GM12878 (cell line): ENCODE measurements at regions not wholly inside any gene's neighbourhood (a gene's known extent, or its start where the extent isn't known, plus 50 kb on each side); places are given as distances from the start of the nearest gene placed in this dataset.

Source experiments
- CTCF ChIP-seq, 3 experiments: IDR thresholded peaks in 2 of 3; conservative IDR thresholded peaks in 1 of 3; 2 replicates each; pipeline ENCODE4 v1.5.1; 2011; ENCODE audit warnings: low read depth in 3 of 3, low read length in 3 of 3, mild to moderate bottlenecking in 3 of 3, control low read depth in 2 of 3, moderate library complexity in 2 of 3, inconsistent platforms in 1 of 3, mixed read lengths in 1 of 3; ENCODE audit not compliant: control insufficient read depth in 2 of 3, insufficient read depth in 1 of 3; ENCODE audit errors: extremely low read depth in 1 of 3
- EZH2 ChIP-seq: IDR thresholded peaks from 2 replicates; pipeline ENCODE4 v1.6.1; 2012; ENCODE audit warnings: low read depth, mild to moderate bottlenecking, control low read depth, inconsistent platforms, low read length, borderline replicate concordance; ENCODE audit not compliant: control insufficient read depth
- GABPA ChIP-seq: IDR thresholded peaks from 2 replicates; pipeline ENCODE4 v1.6.1; 2014; ENCODE audit warnings: antibody characterized with exemption, low read depth, mild to moderate bottlenecking, inconsistent platforms
- SPI1 ChIP-seq: IDR thresholded peaks from 2 replicates; pipeline ENCODE4 v1.6.1; 2011; ENCODE audit warnings: low read depth, mild to moderate bottlenecking, low read length, moderate library complexity, borderline replicate concordance; ENCODE audit not compliant: insufficient read depth
- TARDBP ChIP-seq: IDR thresholded peaks from 2 replicates; pipeline ENCODE4 v1.6.1; 2016; ENCODE audit warnings: borderline replicate concordance
- TF ChIP-seq, protein P1 (sequence below): IDR thresholded peaks from 2 replicates; pipeline ENCODE4 v1.6.1; 2011; ENCODE audit warnings: low read depth, low read length, improper control_type of control experiment, borderline replicate concordance

- TF ChIP-seq SPI1: no peak
- TF ChIP-seq CTCF (IDR thresholded peaks at IDR 0.05 in 2 of 3, conservative IDR thresholded peaks at IDR 0.05 in 1 of 3; ENCODE audit: control insufficient read depth in 2 of 3, extremely low read depth in 1 of 3, insufficient read depth in 1 of 3, low read depth in 3 of 3, low read length in 3 of 3): no peak
- TF ChIP-seq, protein P1, sequence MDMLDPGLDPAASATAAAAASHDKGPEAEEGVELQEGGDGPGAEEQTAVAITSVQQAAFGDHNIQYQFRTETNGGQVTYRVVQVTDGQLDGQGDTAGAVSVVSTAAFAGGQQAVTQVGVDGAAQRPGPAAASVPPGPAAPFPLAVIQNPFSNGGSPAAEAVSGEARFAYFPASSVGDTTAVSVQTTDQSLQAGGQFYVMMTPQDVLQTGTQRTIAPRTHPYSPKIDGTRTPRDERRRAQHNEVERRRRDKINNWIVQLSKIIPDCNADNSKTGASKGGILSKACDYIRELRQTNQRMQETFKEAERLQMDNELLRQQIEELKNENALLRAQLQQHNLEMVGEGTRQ: no peak
- TF ChIP-seq GABPA: no peak
- TF ChIP-seq EZH2: no peak
- no peak for TF ChIP-seq TARDBP
Measured at GRCh38 chr10:130498042-130498441, 361.9 kb downstream of the GLRX3 start.
